Endometrial microvascular endothelial cells (primary cell): ENCODE measurements at regions not wholly inside any gene's neighbourhood (a gene's known extent, or its start where the extent isn't known, plus 50 kb on each side); places are given as distances from the start of the nearest gene placed in this dataset.

Source experiments
- in situ Hi-C: cut with HindIII; loops from 2 replicates; pipeline ENCODE4 v1.10.0; 2017; ENCODE audit warnings: low sequenced_read_pairs, low pct_unique_long_range_greater_than_20kb; ENCODE audit errors: inconsistent ontology term

DNA sequence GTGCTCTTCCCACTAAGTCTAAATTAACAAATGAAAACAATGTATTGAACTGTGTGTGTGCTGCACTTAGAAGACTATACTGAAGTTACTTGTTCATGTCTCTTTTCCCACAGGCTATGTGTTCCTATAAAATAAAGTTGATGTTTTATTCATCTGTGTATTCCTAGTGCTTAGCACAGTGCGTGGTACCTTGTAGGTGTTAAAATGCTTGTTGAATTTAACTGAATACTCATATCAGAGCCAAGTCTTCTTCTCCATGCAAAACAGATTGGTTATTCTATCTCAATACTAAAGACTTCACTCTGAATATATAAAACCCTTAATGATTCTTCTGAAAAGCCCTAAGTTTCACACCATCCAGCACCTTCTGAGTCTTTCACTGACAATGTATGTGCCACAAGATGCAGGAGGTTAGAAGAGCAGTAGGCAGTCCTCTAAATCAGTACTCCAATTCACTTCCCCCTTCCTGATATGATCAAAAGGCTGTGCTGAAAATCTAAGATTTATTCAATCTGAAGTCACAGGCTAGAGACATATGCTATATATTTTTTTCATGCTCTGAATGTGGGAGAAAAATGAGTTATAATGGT is 231.7 kb upstream of the CCDC150 start:
- in situ Hi-C loops, result no loop called here

DNA sequence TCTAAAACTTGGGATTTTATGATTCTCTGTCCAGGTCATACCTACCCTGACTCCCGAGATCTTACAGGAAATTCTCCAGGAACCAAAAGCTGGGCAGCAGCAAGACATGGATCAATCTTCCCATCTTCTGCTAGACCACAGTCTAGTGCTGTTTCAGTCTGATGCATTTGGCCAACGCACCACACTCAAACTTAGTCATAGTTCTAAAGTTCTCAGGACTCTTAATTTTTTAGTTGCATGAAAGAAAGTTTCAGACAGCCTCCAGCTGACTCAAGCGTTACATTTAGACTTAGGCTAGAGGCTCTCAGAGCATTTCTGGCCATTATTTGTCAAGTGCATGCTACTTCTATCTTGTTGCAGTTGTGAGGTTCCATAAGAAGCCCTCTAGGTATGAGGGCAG is 230.1 kb upstream of the CCDC150 start:
- in situ Hi-C loops, result no loop called here

DNA sequence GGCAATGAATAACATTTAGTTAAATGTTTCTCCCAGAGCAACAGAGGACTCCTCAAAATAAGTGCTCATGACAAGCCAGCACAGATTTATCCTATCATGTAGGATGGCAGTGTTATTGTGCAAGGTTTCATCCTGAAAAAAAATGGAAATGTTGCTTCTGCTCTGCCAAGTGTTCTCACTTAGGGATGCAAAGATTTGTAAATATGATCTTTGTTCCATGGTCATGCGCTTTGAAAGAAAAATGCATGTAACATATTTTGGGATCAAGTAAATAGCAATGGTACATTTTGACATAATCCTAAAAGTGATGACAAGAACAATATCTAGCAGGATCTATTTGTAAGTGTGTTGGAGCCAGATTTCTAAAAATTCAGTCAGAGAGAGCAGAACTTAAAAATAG is 229.5 kb upstream of the CCDC150 start:
- in situ Hi-C loops, result no loop called here

DNA sequence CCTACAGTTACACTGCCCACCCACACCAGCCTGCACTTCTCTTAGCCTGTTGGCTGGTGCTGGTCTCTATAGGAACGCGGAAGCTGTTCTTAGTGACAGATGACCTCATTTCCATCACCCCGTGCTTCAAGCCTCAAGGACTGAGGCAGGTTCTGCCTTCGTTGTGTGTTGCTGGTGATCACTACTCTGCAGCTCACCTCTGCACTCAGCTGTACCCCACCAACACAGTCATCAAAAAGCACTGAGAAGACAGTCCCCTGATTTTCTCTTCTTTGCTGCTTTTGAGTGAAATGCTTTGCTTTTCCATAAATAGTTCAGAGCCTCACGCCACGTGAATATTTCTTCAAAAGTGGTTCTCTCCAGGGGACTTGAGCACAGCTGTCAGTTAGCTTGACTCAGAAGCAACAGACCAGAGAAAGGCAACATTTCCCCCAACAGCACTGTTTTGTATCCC is 225.7 kb upstream of the CCDC150 start:
- in situ Hi-C loops, result no loop called here

DNA sequence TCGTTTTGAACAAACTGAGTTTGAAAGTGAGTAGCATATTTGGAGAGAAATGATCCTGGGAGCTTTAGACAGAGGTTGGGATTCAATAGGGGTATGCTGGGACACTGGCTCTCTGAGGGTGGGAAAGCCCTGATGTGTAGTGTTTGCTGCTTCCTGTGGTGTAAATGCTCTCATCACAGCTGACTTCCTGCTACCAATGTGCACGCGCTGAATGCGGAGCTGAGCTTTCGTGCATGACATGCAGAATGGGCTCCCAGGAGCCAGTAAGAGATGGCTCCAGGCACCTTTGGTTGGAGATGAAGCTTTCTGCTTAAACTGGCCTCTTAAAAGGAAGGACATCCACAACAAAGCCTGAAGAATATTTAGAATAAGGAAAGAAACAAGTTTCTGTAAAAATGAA is 224.1 kb upstream of the CCDC150 start:
- in situ Hi-C loops, result no loop called here

DNA sequence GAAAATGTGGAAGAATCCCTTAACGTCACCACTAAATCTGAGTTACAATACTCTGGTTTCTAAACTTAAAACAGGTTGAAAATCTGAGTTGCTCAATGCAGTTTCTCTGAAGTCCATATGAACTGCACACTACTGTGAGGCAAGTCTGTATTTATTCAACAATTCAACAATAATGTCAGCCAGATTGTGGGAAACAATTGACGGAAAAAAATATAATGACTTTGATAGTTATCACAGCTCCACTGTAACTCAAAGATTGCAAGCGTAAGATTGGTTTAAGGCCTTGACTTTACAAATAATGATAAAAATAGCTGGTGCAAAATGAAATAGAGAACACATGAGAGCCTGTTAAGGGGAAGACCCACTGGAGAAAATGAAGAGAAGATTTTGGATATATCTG is 219.4 kb upstream of the CCDC150 start:
- in situ Hi-C loops, result no loop called here

DNA sequence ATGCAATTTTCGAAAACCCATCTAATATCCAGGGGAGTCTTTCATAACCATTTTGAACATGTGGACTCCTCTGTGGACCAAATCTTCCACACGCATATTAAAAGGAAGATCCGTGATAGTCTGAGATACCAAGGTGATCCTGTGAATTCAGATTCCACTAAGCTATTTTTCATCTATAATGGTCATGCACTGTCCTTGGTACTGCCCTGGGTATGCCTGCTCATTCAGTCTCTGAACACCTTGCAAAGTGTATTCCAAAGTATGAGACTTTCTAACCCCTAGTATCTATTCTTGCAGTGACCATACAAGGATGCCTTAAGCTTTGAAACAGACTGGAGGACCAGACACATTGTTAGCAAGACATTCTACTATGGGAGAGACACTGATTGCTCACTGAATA is 217.6 kb upstream of the CCDC150 start:
- in situ Hi-C loops, result no loop called here

DNA sequence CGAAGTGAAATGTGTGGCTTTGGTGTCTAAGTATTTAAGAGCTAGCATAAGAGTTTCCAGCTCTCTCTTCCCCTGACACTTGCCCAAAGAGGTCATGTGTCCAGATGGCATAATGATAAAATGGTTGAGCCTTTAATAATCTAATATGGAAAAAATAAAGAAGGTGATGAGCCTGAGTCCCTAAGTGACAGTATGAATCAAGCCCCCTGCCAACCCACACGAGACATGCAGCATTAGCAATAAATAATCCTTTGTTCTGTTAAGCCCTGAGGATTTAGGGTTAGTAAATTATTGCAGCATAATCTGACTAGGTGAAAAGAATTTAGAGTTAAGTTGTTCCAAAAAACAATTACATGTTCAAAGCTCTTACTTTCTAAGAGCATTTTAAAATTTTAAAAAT is 217.2 kb upstream of the CCDC150 start:
- in situ Hi-C loops, result no loop called here

DNA sequence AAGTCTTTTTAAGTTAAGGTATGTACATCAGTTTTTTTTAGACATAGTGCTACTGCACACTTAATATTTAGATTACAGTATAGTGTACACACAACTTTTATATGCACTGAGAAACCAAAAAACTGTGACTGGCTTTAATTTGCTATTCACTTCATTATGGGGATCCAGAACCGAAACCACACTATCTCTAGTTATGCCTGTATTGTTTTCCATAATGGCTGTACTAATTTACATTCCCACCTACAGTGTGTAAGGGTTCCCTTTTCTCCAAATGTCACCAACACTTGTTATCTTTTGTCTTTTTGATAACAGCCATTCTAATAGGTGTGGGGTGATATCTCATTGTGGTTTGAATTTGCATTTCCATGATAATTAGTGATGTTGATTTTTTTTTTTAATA is 213.4 kb upstream of the CCDC150 start:
- in situ Hi-C loops, result no loop called here

DNA sequence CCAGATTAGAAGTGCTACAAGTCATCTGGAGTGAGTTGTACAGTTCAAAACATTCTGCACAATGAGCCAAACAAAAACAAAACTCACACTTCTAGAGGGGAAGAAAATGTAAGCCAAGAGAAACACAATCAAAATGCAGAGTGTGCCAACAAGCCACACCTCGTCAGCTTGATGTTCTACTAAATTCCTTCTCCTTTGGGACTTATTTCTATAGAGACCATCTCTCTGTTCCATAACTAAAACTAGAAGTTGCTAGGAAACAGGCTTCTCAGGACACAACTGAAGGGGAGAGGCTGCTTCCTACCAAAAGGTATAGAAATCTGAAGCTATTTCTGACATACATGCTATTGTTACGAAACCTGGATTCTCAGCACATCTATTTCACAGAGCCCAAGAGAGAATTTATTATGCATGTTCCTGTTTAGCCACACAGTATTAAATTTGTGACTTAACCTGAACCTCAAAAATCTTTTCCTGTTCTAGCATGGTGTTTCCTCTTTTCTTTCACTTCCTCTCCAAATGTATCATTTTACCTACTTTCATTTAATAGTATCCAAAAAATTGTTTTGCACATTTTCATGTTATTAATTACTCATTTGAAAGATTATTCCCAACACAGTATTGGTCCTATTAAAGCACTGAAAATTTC is 211.4 kb upstream of the CCDC150 start:
- in situ Hi-C loops, result no loop called here

DNA sequence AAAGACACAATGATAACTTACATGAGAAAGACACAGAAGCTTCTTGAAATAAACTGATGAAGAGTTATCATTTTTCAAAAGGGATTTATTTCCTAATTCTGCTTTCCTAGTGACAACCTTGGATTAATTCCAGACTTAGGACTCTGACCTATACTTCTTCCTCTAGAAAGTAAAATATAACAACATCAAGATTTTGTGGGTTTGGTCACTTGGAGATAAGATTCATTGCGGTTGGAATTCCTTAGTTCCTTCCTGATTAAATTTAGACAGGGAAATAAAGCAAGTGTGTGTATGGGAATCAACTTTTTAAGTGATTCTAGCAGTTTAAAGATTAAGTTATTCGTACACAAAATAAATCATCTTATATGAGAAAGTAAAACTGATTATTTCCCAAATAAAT is 208.4 kb upstream of the CCDC150 start:
- in situ Hi-C loops, result no loop called here

DNA sequence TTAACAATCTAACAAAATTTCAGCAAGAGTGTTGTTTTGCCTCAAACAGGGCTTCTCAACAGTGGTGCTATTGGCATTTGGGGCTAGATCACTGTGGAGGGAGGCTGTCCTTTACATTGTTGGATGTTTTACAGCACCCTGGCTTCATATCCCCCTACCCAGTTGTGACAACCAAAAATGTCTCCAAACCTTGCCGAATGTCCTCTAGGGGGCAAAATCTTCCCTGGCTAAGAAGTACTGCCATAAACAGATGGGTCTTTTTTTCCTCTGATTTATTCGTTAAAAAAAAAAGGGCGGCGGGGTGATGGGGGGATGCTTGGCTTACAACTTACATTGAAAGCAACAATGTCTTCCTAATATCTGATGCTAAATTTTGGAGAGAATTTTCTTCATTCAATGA is 207.6 kb upstream of the CCDC150 start:
- in situ Hi-C loops, result no loop called here

DNA sequence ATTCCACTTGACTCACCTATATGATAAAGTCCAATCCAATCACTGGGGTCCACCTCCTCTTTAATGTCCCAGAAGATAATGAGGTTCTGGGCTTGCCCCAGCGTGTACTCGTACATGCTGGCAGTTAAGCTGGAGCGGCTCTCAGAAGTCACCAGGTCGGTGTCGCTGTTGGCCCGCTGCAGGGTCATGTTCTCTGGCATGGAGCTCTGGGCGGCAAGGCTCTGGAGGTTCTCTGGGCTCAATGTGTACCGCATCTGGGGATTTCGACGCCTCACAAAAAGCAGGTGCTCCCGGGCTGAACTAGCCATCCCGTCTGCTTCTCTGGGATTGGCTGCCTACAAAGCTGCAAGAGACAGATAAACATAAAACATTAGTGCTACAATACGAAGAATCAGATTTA is 206.4 kb upstream of the CCDC150 start:
- in situ Hi-C loops, result no loop called here

DNA sequence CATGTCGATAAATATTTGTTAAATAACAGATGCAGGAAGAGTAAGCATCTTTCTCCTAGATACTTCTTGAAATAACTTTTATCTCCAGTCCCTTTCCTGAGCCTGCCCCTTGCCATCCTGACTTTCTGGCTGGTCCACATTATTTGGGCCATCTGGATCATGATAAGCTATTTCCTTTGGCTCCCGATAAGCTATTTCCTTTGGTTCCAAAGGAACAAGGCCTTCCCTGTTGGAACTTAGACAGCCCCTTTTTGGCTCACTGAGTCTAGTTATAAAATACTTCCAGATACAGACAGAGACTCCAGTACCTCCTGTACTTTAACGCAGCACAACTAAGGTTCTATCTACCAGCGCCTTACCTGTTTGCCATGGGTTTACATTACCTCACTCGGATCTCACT is 205.3 kb upstream of the CCDC150 start:
- in situ Hi-C loops, result no loop called here

DNA sequence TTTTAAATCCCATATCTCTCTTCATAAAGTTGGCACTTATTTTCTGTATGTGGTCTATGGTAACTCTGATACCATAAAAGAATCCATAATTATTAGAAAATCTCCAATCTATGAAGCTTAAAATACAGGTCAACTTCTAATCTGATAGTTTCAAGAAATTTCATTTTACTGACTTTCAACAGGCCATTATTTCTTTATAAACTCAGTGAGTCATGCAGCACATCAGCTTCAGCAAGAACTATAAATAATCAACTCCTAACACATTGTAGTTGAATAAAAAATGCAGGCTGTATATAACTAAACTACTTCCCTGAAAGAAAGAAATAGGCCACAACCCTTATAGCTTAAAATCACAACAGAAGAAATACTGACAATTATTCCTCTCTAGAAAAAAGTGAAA is 204.3 kb upstream of the CCDC150 start:
- in situ Hi-C loops, result no loop called here

DNA sequence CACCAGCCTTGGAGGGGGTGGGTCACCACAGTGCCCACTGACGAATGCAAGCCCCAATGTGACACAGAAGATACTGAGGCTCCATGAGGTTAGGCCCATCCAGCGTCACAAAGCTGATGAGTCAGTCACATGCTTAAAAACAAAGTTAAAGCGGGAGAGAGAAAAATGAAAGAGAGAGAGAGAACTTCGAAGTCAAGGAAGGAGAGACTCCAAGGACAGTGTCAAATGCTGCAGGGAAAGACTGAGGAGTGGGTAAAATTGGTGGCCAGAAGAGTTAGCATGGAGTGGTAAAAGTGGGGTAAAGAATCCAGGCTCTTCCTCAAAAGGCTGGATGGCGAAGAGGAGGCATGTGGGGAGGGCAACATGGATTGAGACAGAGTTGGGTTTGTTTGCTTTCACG is 201.9 kb upstream of the CCDC150 start:
- in situ Hi-C loops, result no loop called here

DNA sequence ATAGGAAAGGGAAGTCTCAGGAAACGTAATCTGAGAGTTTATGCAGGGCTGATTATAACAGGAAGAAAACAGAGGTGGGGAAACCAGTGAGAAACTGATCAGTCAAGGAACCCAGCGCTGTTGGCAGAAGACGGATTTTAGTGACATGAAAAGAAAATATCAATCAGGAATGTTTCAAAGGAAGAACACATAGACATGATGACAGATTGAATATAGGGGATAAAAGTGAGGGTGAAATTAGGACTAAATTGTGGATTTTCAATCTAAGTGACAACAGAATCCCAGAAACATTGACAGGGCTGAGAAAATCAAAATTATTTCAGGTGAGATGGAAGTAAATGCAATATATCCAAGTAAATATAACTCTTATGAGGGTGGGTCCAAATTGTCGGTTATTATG is 199.8 kb upstream of the CCDC150 start:
- in situ Hi-C loops, result no loop called here

DNA sequence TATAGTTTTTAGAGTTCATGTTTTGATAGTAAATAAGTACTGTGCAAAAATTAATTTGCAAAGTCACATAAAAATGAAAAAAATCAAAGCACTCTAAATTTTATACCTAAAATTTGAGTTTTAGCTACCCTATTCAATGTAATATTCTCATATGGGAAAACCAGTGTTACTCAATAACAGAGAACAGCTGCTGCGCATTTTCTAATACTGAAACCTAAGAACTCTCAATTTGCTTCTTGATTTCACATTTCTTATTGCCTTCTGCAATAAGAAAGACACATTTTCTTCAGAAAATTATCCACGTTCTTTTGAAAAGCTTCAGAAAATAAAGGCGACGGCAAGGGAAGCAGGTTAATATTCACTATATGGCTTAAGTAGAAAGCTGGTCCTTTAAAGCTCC is 199.1 kb upstream of the CCDC150 start:
- in situ Hi-C loops, result no loop called here

DNA sequence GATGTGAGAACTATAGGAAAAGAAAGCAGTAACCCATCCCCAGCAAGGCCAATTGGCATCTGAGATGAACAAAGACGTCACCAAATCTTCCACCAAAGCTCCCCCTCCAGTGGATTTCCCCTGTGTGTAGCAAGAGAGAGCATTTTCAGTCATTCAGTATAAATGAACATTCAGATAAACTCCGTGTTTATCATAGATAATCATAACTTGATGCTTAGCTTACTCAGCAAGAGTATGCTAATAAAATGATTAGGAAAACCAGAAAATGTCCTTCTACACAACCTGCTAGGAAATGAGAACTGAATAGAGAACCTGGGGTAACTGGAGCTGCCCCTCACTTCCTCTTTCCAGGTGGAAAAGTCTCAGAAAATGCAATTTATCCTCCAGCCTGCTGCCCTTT is 198.0 kb upstream of the CCDC150 start:
- in situ Hi-C loops, result no loop called here

DNA sequence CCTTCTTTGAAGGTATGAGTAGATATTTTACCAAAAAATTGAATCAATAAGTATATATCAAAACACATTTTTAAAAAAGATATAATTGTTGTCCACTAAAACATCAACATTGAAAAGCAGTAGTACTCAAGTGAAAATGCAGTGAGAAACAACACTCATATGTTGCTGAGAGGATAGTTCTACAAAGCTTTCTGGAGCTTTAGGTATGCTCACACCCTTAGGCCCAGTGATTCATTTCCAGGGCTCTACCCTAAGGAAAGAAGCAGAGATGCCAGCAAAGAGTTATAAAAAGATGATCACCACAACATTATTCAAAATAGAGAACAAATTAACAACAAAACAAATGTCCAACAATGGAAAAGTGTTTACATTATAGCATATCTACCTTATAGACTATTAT is 197.3 kb upstream of the CCDC150 start:
- in situ Hi-C loops, result no loop called here

DNA sequence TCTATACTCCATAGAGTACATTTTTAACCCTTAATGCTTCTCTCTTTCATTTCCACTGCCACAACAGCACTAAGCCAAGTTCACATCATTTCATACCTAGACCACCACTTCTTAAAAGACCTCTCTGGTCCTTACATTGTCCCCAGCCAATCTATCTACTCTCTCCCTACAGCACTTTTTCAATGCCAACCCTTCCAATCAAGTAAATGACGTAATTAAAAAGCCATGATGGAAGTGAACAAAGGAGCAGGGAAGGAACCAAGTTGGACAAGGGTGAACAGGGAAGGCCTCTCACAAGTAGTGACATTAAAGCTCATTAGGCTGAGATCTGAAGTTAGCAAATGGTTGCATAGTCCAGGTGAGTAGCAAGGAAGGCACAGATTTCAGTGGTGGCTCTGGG is 195.1 kb upstream of the CCDC150 start:
- in situ Hi-C loops, result no loop called here
